DMS53 treated with DMSO at 0.1 percent for 48 hours (cell line): ENCODE measurements at regions not wholly inside any gene's neighbourhood (a gene's known extent, or its start where the extent isn't known, plus 50 kb on each side); places are given as distances from the start of the nearest gene placed in this dataset.
A peak's percentile ranks its signal among the peaks of the same experiment; 100 is the strongest.
"Not testable (repeated sequence)": the region's sequence is repeated elsewhere in the genome, so short reads cannot be mapped to it uniquely, and the experiment has no call there.

ENCODE experiments used
- DNase-seq: peaks from one replicate; lab custom pipeline; 2025; ENCODE audit not compliant: unreplicated experiment; lab: John Stamatoyannopoulos, UW

- DNase-seq = peak; percentile 41
These were observed 173.4 kb downstream of the NDUFS4 start for GRCh38 chr5:53733853-53734252.

GRCh38 chr5:53738105-53738504 lies 177.7 kb downstream of the NDUFS4 start:
- no peak for DNase-seq

- no peak for DNase-seq
These were observed 178.7 kb downstream of the NDUFS4 start for GRCh38 chr5:53739111-53739510.

- no peak for DNase-seq
These were observed 189.2 kb downstream of the NDUFS4 start for GRCh38 chr5:53749621-53750020.

- not testable (repeated sequence) for DNase-seq
These were observed 191.8 kb downstream of the NDUFS4 start for GRCh38 chr5:53752282-53752681.

GRCh38 chr5:53766673-53767072 lies 206.2 kb downstream of the NDUFS4 start:
- DNase-seq = no peak

GRCh38 chr5:53777864-53778618 lies 217.6 kb downstream of the NDUFS4 start:
- DNase-seq = peak; percentile 21

GRCh38 chr5:53779541-53779981 lies 219.1 kb downstream of the NDUFS4 start:
- no peak for DNase-seq

- no peak for DNase-seq
These were observed 222.2 kb downstream of the NDUFS4 start for GRCh38 chr5:53782620-53783019.

- no peak for DNase-seq
These were observed 223.3 kb downstream of the NDUFS4 start for GRCh38 chr5:53783624-53784228.

GRCh38 chr5:53784596-53784995 lies 224.2 kb downstream of the NDUFS4 start:
- DNase-seq = no peak

- no peak for DNase-seq
These were observed 225.5 kb downstream of the NDUFS4 start for GRCh38 chr5:53785924-53786323.

GRCh38 chr5:53790026-53790425 lies 229.6 kb downstream of the NDUFS4 start:
- DNase-seq = no peak

GRCh38 chr5:53792338-53792737 lies 231.9 kb downstream of the NDUFS4 start:
- DNase-seq = no peak

GRCh38 chr5:53799644-53800043 lies 239.2 kb downstream of the NDUFS4 start:
- DNase-seq = not testable (repeated sequence)

GRCh38 chr5:53808392-53808791 lies 248.0 kb downstream of the NDUFS4 start:
- not testable (repeated sequence) for DNase-seq

- DNase-seq = no peak
These were observed 254.4 kb downstream of the NDUFS4 start for GRCh38 chr5:53814819-53815218.

- DNase-seq = no peak
These were observed 255.0 kb downstream of the NDUFS4 start for GRCh38 chr5:53815471-53815870.

GRCh38 chr5:53817183-53817582 lies 256.7 kb downstream of the NDUFS4 start:
- DNase-seq = no peak

- DNase-seq = no peak
These were observed 259.0 kb downstream of the NDUFS4 start for GRCh38 chr5:53819482-53819881.

- DNase-seq = no peak
These were observed 259.8 kb downstream of the NDUFS4 start for GRCh38 chr5:53820119-53820801.

- DNase-seq = no peak
These were observed 260.3 kb downstream of the NDUFS4 start for GRCh38 chr5:53820802-53821171.
